Activated CD4-positive, alpha-beta T cell treated with anti-CD3 and anti-CD28 coated beads, Interleukin-10, Interleukin-2, amounts not matched to agents 100 ng/mL and 50 ng/mL, durations not matched to agents 16 hours and 8 hours (primary cell): ENCODE measurements at regions not wholly inside any gene's neighbourhood (a gene's known extent, or its start where the extent isn't known, plus 50 kb on each side); places are given as distances from the start of the nearest gene placed in this dataset.
"Not testable (repeated sequence)": the region's sequence is repeated elsewhere in the genome, so short reads cannot be mapped to it uniquely, and the experiment has no call there.

Experiments used
- DNase-seq: peaks from one replicate; pipeline ENCODE4 v3.0.0-alpha.2; 2020

GRCh38 chr6:27854421-27854820 is 57.8 kb downstream of the OR2B2 start:
- DNase-seq = no peak

- DNase-seq = no peak
Measured at GRCh38 chr6:27851440-27851839, 60.8 kb downstream of the OR2B2 start.

- DNase-seq = not testable (repeated sequence)
Measured at GRCh38 chr6:27849001-27849400, 63.2 kb downstream of the OR2B2 start.

GRCh38 chr6:27847706-27848105 is 64.5 kb downstream of the OR2B2 start:
- no peak for DNase-seq

- no peak for DNase-seq
Measured at GRCh38 chr6:27840572-27840971, 71.6 kb downstream of the OR2B2 start.

GRCh38 chr6:27839626-27840475 is 72.3 kb downstream of the OR2B2 start:
- peak; percentile 48 for DNase-seq

- DNase-seq = peak; percentile 44
Measured at GRCh38 chr6:27838945-27839625, 73.1 kb downstream of the OR2B2 start.

GRCh38 chr6:27838058-27838944 is 73.9 kb downstream of the OR2B2 start:
- peak; percentile 97 for DNase-seq

- no peak for DNase-seq
Measured at GRCh38 chr6:27837625-27838057, 74.6 kb downstream of the OR2B2 start.

- DNase-seq = peak; percentile 86
Measured at GRCh38 chr6:27836783-27837624, 75.2 kb downstream of the OR2B2 start.

- no peak for DNase-seq
Measured at GRCh38 chr6:27836141-27836782, 75.9 kb downstream of the OR2B2 start.

GRCh38 chr6:27834879-27835549 is 77.2 kb downstream of the OR2B2 start:
- DNase-seq = no peak

- no peak for DNase-seq
Measured at GRCh38 chr6:27834384-27834783, 77.8 kb downstream of the OR2B2 start.

- peak; percentile 93 for DNase-seq
Measured at GRCh38 chr6:27831434-27832081, 80.6 kb downstream of the OR2B2 start.

- DNase-seq = peak; percentile 88
Measured at GRCh38 chr6:27830600-27831433, 81.4 kb downstream of the OR2B2 start.

- no peak for DNase-seq
Measured at GRCh38 chr6:27830212-27830599, 82.0 kb downstream of the OR2B2 start.

- no peak for DNase-seq
Measured at GRCh38 chr6:27829453-27830211, 82.6 kb downstream of the OR2B2 start.

- DNase-seq = not testable (repeated sequence)
Measured at GRCh38 chr6:27827477-27827876, 84.7 kb downstream of the OR2B2 start.

- not testable (repeated sequence) for DNase-seq
Measured at GRCh38 chr6:27826612-27826985, 85.6 kb downstream of the OR2B2 start.
